PC-9 (cell line): ENCODE measurements at regions not wholly inside any gene's neighbourhood (a gene's known extent, or its start where the extent isn't known, plus 50 kb on each side); places are given as distances from the start of the nearest gene placed in this dataset.

Experiments used
- BruUV-seq: library from RNA; stranded (reverse); fragments of 400-500 nt; replicated peaks from 2 replicates; lab custom pipeline; 2021; lab: Mats Ljungman, UMichigan
- CTCF ChIA-PET: fragments of 300-600 bp; sonication (Branson Sonifier 250); formaldehyde crosslinking; loops from one replicate; lab custom pipeline; 2022; ENCODE audit warnings: antibody characterized with exemption; lab: Charles Lee
- POLR2A ChIA-PET: fragments of 300-600 bp; sonication (Branson Sonifier 250); formaldehyde crosslinking; loops from one replicate; lab custom pipeline; 2022; ENCODE audit warnings: antibody characterized with exemption; ENCODE audit not compliant: unreplicated experiment; lab: Charles Lee
- DNase-seq, 2 experiments: peaks; one replicate each; pipeline versions ENCODE4 v3.0.0 to v3.0.0-alpha.2; 2015 to 2022; ENCODE audit warnings: mixed read lengths in 1 of 2
- H2AFZ ChIP-seq: fragments of 200-600 bp; sonication (generic); 2 replicates; pipeline ENCODE4 v1.8.1; 2017; ENCODE audit warnings: antibody characterized with exemption
- H3F3A ChIP-seq: fragments of 200-600 bp; sonication (generic); 2 replicates; pipeline ENCODE4 v1.8.1; 2017; ENCODE audit warnings: antibody characterized with exemption, mild to moderate bottlenecking, low read depth; ENCODE audit not compliant: insufficient read depth
- H3K27ac ChIP-seq: fragments of 200-600 bp; sonication (generic); 2 replicates; pipeline ENCODE4 v1.6.1; 2016; ENCODE audit warnings: mixed run types
- H3K27me3 ChIP-seq: fragments of 200-600 bp; sonication (generic); 2 replicates; pipeline ENCODE4 v1.6.1; 2016; ENCODE audit warnings: low read depth, mixed run types; ENCODE audit not compliant: insufficient read depth
- H3K36me3 ChIP-seq: fragments of 200-600 bp; sonication (generic); 2 replicates; pipeline ENCODE4 v1.6.1; 2016; ENCODE audit warnings: low read depth, mixed run types
- H3K4me1 ChIP-seq: fragments of 200-600 bp; sonication (generic); replicated peaks from 2 replicates; pipeline ENCODE4 v1.6.1; 2016; ENCODE audit warnings: mixed run types; ENCODE audit not compliant: insufficient read depth
- H3K4me2 ChIP-seq: fragments of 200-600 bp; sonication (generic); 2 replicates; pipeline ENCODE4 v1.6.1; 2017; ENCODE audit warnings: mixed run types
- H3K4me3 ChIP-seq: fragments of 200-600 bp; sonication (generic); 2 replicates; pipeline ENCODE4 v1.6.1; 2016; ENCODE audit warnings: mixed run types
- H3K79me2 ChIP-seq: fragments of 200-600 bp; sonication (generic); 2 replicates; pipeline ENCODE4 v1.6.1; 2017; ENCODE audit warnings: low read depth, mixed run types
- H3K9me2 ChIP-seq: fragments of 200-600 bp; sonication (generic); 2 replicates; pipeline ENCODE4 v1.8.1; 2017; ENCODE audit warnings: mild to moderate bottlenecking; ENCODE audit not compliant: insufficient read depth
- H3K9me3 ChIP-seq: fragments of 200-600 bp; sonication (generic); 2 replicates; pipeline ENCODE4 v1.8.1; 2016; ENCODE audit warnings: low read depth; ENCODE audit not compliant: insufficient read depth
- H4K20me1 ChIP-seq: fragments of 200-600 bp; sonication (generic); 2 replicates; pipeline ENCODE4 v1.8.1; 2017; ENCODE audit not compliant: insufficient read depth
- CTCF ChIP-seq: fragments of 200-600 bp; sonication (generic); conservative IDR thresholded peaks from 2 replicates; pipeline ENCODE4 v1.6.1; 2017; ENCODE audit warnings: mixed run types, antibody characterized with exemption, mild to moderate bottlenecking, moderate library complexity
- EZH2 ChIP-seq: fragments of 200-600 bp; sonication (generic); IDR thresholded peaks from 2 replicates; pipeline ENCODE4 v1.8.0; 2017; ENCODE audit warnings: antibody characterized with exemption, low read depth
- intact Hi-C: fragments of 100-400 bp; cut with micrococcal nuclease; formaldehyde crosslinking; loops from one replicate; pipeline ENCODE4 v1.10.0; 2022; ENCODE audit not compliant: unreplicated experiment

- Histone ChIP-seq H4K20me1 (no peaks in the 10 kb centered on the region), H3K9me3 (no peaks in the 10 kb centered on the region), H3K27me3 (no peaks in the 10 kb centered on the region), H3K4me2 (no peak overlapping the region), H3K27ac (no peak overlapping the region), H3K79me2 (no peaks in the 10 kb centered on the region), H3K9me2 (no peaks in the 10 kb centered on the region), H2AFZ (no peak overlapping the region), H3F3A (peaks cover 26% of the 10 kb centered on the region; the same call in 1 of the 2 replicates), H3K4me3 (no peak overlapping the region), H3K4me1 (peaks cover 34% of the 10 kb centered on the region), H3K36me3 (no peaks in the 10 kb centered on the region)
- BruUV-seq: no TSS peak
- DNase-seq: no peak
- ChIA-PET CTCF (no interaction called here), POLR2A (no interaction called here)
- TF ChIP-seq EZH2 (no peak), CTCF (no peak)
- intact Hi-C loops: no loop called here
These were observed 178.0 kb upstream of the GALNT2 start for GRCh38 chr1:229889031-229889517.

GRCh38 chr1:229891227-229891626 lies 175.8 kb upstream of the GALNT2 start:
- no peaks in the 10 kb centered on the region for H3K36me3 ChIP-seq
- H3K27ac ChIP-seq: no peak overlapping the region
- H3K9me2 ChIP-seq: no peaks in the 10 kb centered on the region
- intact Hi-C loops: no loop called here
- CTCF ChIA-PET: no interaction called here
- peaks cover 38% of the 10 kb centered on the region for H3F3A ChIP-seq
- no peaks in the 10 kb centered on the region for H3K79me2 ChIP-seq
- TF ChIP-seq CTCF (no peak), EZH2 (no peak)
- H3K4me2 ChIP-seq: no peak overlapping the region
- no peak overlapping the region for H2AFZ ChIP-seq
- no peaks in the 10 kb centered on the region for H4K20me1 ChIP-seq
- DNase-seq: no peak
- no peak overlapping the region for H3K4me3 ChIP-seq
- BruUV-seq: no TSS peak
- peaks cover 47% of the 10 kb centered on the region for H3K4me1 ChIP-seq
- no peaks in the 10 kb centered on the region for H3K9me3 ChIP-seq
- POLR2A ChIA-PET: no interaction called here
- H3K27me3 ChIP-seq: no peaks in the 10 kb centered on the region

- intact Hi-C loops: no loop called here
These were observed 174.4 kb upstream of the GALNT2 start for GRCh38 chr1:229892515-229893117.

More at GRCh38 chr1:229892515-229893117, 174.4 kb upstream of the GALNT2 start:
- H3K4me1 ChIP-seq: peaks cover 38% of the 10 kb centered on the region
- no peaks in the 10 kb centered on the region for H3K36me3 ChIP-seq
- no peaks in the 10 kb centered on the region for H3K9me3 ChIP-seq
- TF ChIP-seq CTCF (no peak), EZH2 (no peak)
- no peaks in the 10 kb centered on the region for H4K20me1 ChIP-seq
- no peak overlapping the region for H3K4me3 ChIP-seq
- CTCF ChIA-PET: no interaction called here
- H2AFZ ChIP-seq: no peak overlapping the region
- POLR2A ChIA-PET: no interaction called here
- BruUV-seq: no TSS peak
- no peaks in the 10 kb centered on the region for H3K27me3 ChIP-seq
- peaks cover 30% of the 10 kb centered on the region for H3F3A ChIP-seq
- DNase-seq: no peak
- no peak overlapping the region for H3K27ac ChIP-seq
- peak overlapping the region; percentile 76; the same call in 1 of the 2 replicates for H3K4me2 ChIP-seq
- no peaks in the 10 kb centered on the region for H3K79me2 ChIP-seq
- H3K9me2 ChIP-seq: no peaks in the 10 kb centered on the region
